H9 (cell line): ENCODE measurements at regions not wholly inside any gene's neighbourhood (a gene's known extent, or its start where the extent isn't known, plus 50 kb on each side); places are given as distances from the start of the nearest gene placed in this dataset.

Experiments used
- DNase-seq: peaks from one replicate; pipeline ENCODE4 v3.0.0-alpha.2; 2017
- H2AFZ ChIP-seq: one replicate; pipeline ENCODE4 v1.6.1; 2013; ENCODE audit warnings: mild to moderate bottlenecking, low read length, control low read depth, moderate library complexity
- H2AK5ac ChIP-seq: 2 replicates; pipeline ENCODE4 v1.6.1; 2013; ENCODE audit warnings: low read length, control low read depth, mixed read lengths; ENCODE audit not compliant: insufficient read length
- H2BK120ac ChIP-seq: one replicate; pipeline ENCODE4 v1.6.1; 2013; ENCODE audit warnings: low read depth, mild to moderate bottlenecking, low read length, control low read depth, inconsistent platforms; ENCODE audit not compliant: poor library complexity, severe bottlenecking
- H2BK12ac ChIP-seq: 2 replicates; pipeline ENCODE4 v1.6.1; 2013; ENCODE audit warnings: low read length, control low read depth, mixed read lengths, low read depth; ENCODE audit not compliant: insufficient read length
- H2BK15ac ChIP-seq: 2 replicates; pipeline ENCODE4 v1.6.1; 2013; ENCODE audit warnings: low read depth, low read length, control low read depth
- H2BK20ac ChIP-seq: one replicate; pipeline ENCODE4 v1.6.1; 2013; ENCODE audit warnings: low read depth, mild to moderate bottlenecking, low read length, control low read depth, inconsistent platforms; ENCODE audit not compliant: poor library complexity, severe bottlenecking
- H2BK5ac ChIP-seq: 2 replicates; pipeline ENCODE4 v1.6.1; 2013; ENCODE audit warnings: low read length, control low read depth, mixed read lengths; ENCODE audit not compliant: insufficient read length
- H3K14ac ChIP-seq: 2 replicates; pipeline ENCODE4 v1.6.1; 2013; ENCODE audit warnings: low read length, control low read depth; ENCODE audit not compliant: insufficient read depth
- H3K18ac ChIP-seq: 2 replicates; pipeline ENCODE4 v1.6.1; 2013; ENCODE audit warnings: low read depth, mild to moderate bottlenecking, mixed read lengths, low read length, control low read depth; ENCODE audit not compliant: insufficient read length
- H3K23ac ChIP-seq: 2 replicates; pipeline ENCODE4 v1.6.1; 2013; ENCODE audit warnings: low read length, control low read depth, mixed read lengths, low read depth; ENCODE audit not compliant: insufficient read length
- H3K23me2 ChIP-seq: 2 replicates; pipeline ENCODE4 v1.6.1; 2013; ENCODE audit warnings: low read depth, mild to moderate bottlenecking, mixed read lengths, low read length, control low read depth; ENCODE audit not compliant: insufficient read length, poor library complexity, severe bottlenecking
- H3K27ac ChIP-seq: 2 replicates; pipeline ENCODE4 v1.5.1; 2013; ENCODE audit warnings: low read length, control low read depth, mixed read lengths, low read depth; ENCODE audit not compliant: insufficient read length
- H3K27me3 ChIP-seq: 2 replicates; pipeline ENCODE4 v1.6.1; 2013; ENCODE audit warnings: low read length, control low read depth, inconsistent platforms; ENCODE audit not compliant: insufficient read depth
- H3K4ac ChIP-seq: 2 replicates; pipeline ENCODE4 v1.6.1; 2013; ENCODE audit warnings: low read depth, mild to moderate bottlenecking, control low read depth, inconsistent platforms, low read length, moderate library complexity
- H3K4me1 ChIP-seq: 2 replicates; pipeline ENCODE4 v1.6.1; 2013; ENCODE audit warnings: low read length, control low read depth, inconsistent platforms; ENCODE audit not compliant: insufficient read depth
- H3K4me2 ChIP-seq: 2 replicates; pipeline ENCODE4 v1.6.1; 2013; ENCODE audit warnings: low read length, control low read depth, mixed read lengths; ENCODE audit not compliant: insufficient read length, insufficient read depth
- H3K56ac ChIP-seq: 2 replicates; pipeline ENCODE4 v1.6.1; 2013; ENCODE audit warnings: low read depth, mild to moderate bottlenecking, mixed read lengths, low read length, control low read depth; ENCODE audit not compliant: insufficient read length
- H3K79me1 ChIP-seq: 2 replicates; pipeline ENCODE4 v1.6.1; 2013; ENCODE audit warnings: low read depth, mild to moderate bottlenecking, moderate library complexity, low read length, control low read depth, inconsistent platforms; ENCODE audit not compliant: insufficient read depth, poor library complexity, severe bottlenecking
- H3K79me2 ChIP-seq: 2 replicates; pipeline ENCODE4 v1.6.1; 2013; ENCODE audit warnings: low read length, control low read depth, inconsistent platforms; ENCODE audit not compliant: insufficient read depth
- H3K9ac ChIP-seq: 2 replicates; pipeline ENCODE4 v1.6.1; 2013; ENCODE audit warnings: low read length, control low read depth, mixed read lengths; ENCODE audit not compliant: insufficient read length; ENCODE audit errors: extremely low read depth
- H3K9me3 ChIP-seq: one replicate; pipeline ENCODE4 v1.6.1; 2013; ENCODE audit warnings: low read depth, low read length, inconsistent platforms; ENCODE audit not compliant: control insufficient read depth
- H3T11ph ChIP-seq: one replicate; pipeline ENCODE4 v1.6.1; 2013; ENCODE audit warnings: mild to moderate bottlenecking, low read length, control low read depth, inconsistent platforms
- H4K20me1 ChIP-seq: one replicate; pipeline ENCODE4 v1.6.1; 2013; ENCODE audit not compliant: control insufficient read depth, insufficient read length, insufficient read depth
- H4K5ac ChIP-seq: 2 replicates; pipeline ENCODE4 v1.6.1; 2013; ENCODE audit warnings: low read depth, mild to moderate bottlenecking, mixed read lengths, low read length, control low read depth; ENCODE audit not compliant: insufficient read length
- H4K8ac ChIP-seq: replicated peaks from 2 replicates; pipeline ENCODE4 v1.6.1; 2013; ENCODE audit warnings: low read length, control low read depth, mixed read lengths, low read depth; ENCODE audit not compliant: insufficient read length
- H4K91ac ChIP-seq: 2 replicates; pipeline ENCODE4 v1.6.1; 2013; ENCODE audit warnings: low read depth, mild to moderate bottlenecking, moderate library complexity, mixed read lengths, low read length, control low read depth; ENCODE audit not compliant: insufficient read length
- H3K27ac Mint-ChIP-seq, 3 experiments: 2 replicates in 2 of 3; 3 replicates in 1 of 3; pipeline ENCODE4 v1.8.0; 2020 to 2021; ENCODE audit warnings: mixed read lengths in 3 of 3, mild to moderate bottlenecking in 1 of 3, moderate library complexity in 1 of 3
- H3K27me3 Mint-ChIP-seq: 2 replicates; pipeline ENCODE4 v1.8.0; 2021; ENCODE audit warnings: low read depth, mild to moderate bottlenecking, moderate library complexity, mixed read lengths
- H3K36me3 Mint-ChIP-seq, 3 experiments: 2 replicates in 2 of 3; 3 replicates in 1 of 3; pipeline ENCODE4 v1.8.0; 2020 to 2021; ENCODE audit warnings: low read depth in 3 of 3, mixed read lengths in 3 of 3; ENCODE audit not compliant: insufficient read depth in 1 of 3
- H3K4me1 Mint-ChIP-seq, 2 experiments: 2 replicates each; pipeline ENCODE4 v1.8.0; 2020; ENCODE audit warnings: mixed read lengths in 2 of 2
- H3K4me3 Mint-ChIP-seq, 2 experiments: 2 replicates in 1 of 2; 3 replicates in 1 of 2; pipeline ENCODE4 v1.8.0; 2020 to 2021; ENCODE audit warnings: mild to moderate bottlenecking in 2 of 2, mixed read lengths in 2 of 2, moderate library complexity in 1 of 2
- H3K9me3 Mint-ChIP-seq, 2 experiments: 2 replicates in 1 of 2; 3 replicates in 1 of 2; pipeline ENCODE4 v1.8.0; 2020; ENCODE audit warnings: mild to moderate bottlenecking in 2 of 2, mixed read lengths in 2 of 2, moderate library complexity in 1 of 2
- CTCF ChIP-seq: fragments of 200-600 bp; sonication (generic); conservative IDR thresholded peaks from 3 replicates; pipeline ENCODE4 v1.8.0; 2021; ENCODE audit warnings: antibody characterized with exemption, mild to moderate bottlenecking

- H3K4me3 Mint-ChIP-seq, result no peak overlapping the region
These were observed 53.6 kb upstream of the SETD7 start for GRCh38 chr4:139609647-139610046.

More at GRCh38 chr4:139609647-139610046, 53.6 kb upstream of the SETD7 start:
- Mint-ChIP-seq H3K27me3 (peaks cover 31% of the 10 kb centered on the region), H3K9me3 (peaks cover 0 to 7% of the 10 kb centered on the region in 2 experiments; a peak in 2 of 5 replicates), H3K4me1 (peaks cover 17 to 24% of the 10 kb centered on the region in 2 experiments), H3K27ac (no peak overlapping the region), H3K36me3 (no peaks in the 10 kb centered on the region)
- Histone ChIP-seq H2AFZ (no peak overlapping the region), H3K27ac (no peak overlapping the region), H2BK15ac (no peak overlapping the region), H3K79me1 (no peaks in the 10 kb centered on the region), H3T11ph (no peak overlapping the region), H2BK20ac (no peak overlapping the region), H3K9ac (no peak overlapping the region), H4K8ac (no peak overlapping the region), H3K4me1 (no peaks in the 10 kb centered on the region), H3K4me2 (no peak overlapping the region), H4K20me1 (no peaks in the 10 kb centered on the region), H3K9me3 (no peaks in the 10 kb centered on the region), H4K5ac (no peak overlapping the region), H2BK120ac (no peak overlapping the region), H3K23ac (no peak overlapping the region), H3K18ac (no peak overlapping the region), H3K23me2 (no peaks in the 10 kb centered on the region), H2BK5ac (no peak overlapping the region), H3K4ac (no peak overlapping the region), H3K79me2 (no peaks in the 10 kb centered on the region), H3K14ac (no peak overlapping the region), H2AK5ac (no peak overlapping the region), H3K27me3 (no peaks in the 10 kb centered on the region), H2BK12ac (no peak overlapping the region), H3K56ac (no peak overlapping the region), H4K91ac (no peak overlapping the region)
- DNase-seq, result no peak
- no peak for TF ChIP-seq CTCF
